Ishikawa (cell line): ENCODE measurements at regions not wholly inside any gene's neighbourhood (a gene's known extent, or its start where the extent isn't known, plus 50 kb on each side); places are given as distances from the start of the nearest gene placed in this dataset.

Experiments
- CEBPB ChIP-seq: IDR thresholded peaks from 2 replicates; pipeline ENCODE4 v1.6.1; 2012
- CREB1 ChIP-seq: IDR thresholded peaks from 2 replicates; pipeline ENCODE4 v1.6.1; 2012; ENCODE audit warnings: low read depth
- EGR1 ChIP-seq: IDR thresholded peaks from 2 replicates; pipeline ENCODE4 v1.6.1; 2012
- EP300 ChIP-seq: IDR thresholded peaks from 2 replicates; pipeline ENCODE4 v1.6.1; 2012; ENCODE audit warnings: borderline replicate concordance
- FOXM1 ChIP-seq: IDR thresholded peaks from 2 replicates; pipeline ENCODE4 v1.6.1; 2012; ENCODE audit warnings: low read depth, borderline replicate concordance
- NFIC ChIP-seq: IDR thresholded peaks from 2 replicates; pipeline ENCODE4 v1.6.1; 2012
- RAD21 ChIP-seq: IDR thresholded peaks from 2 replicates; pipeline ENCODE4 v1.6.1; 2012; ENCODE audit warnings: low read depth
- TAF1 ChIP-seq: IDR thresholded peaks from 2 replicates; pipeline ENCODE4 v1.6.1; 2012; ENCODE audit warnings: low read depth, mild to moderate bottlenecking
- TCF12 ChIP-seq: IDR thresholded peaks from 2 replicates; pipeline ENCODE4 v1.6.1; 2012; ENCODE audit warnings: low read depth
- TEAD4 ChIP-seq: IDR thresholded peaks from 2 replicates; pipeline ENCODE4 v1.6.1; 2012
- YY1 ChIP-seq: IDR thresholded peaks from 2 replicates; pipeline ENCODE4 v1.6.1; 2012; ENCODE audit warnings: low read depth
- ZBTB7A ChIP-seq: IDR thresholded peaks from 2 replicates; pipeline ENCODE4 v1.6.1; 2012; ENCODE audit warnings: low read depth
- TF ChIP-seq, protein P1 (sequence below): IDR thresholded peaks from 2 replicates; pipeline ENCODE4 v1.6.1; 2012
- TF ChIP-seq, protein P2 (sequence below): IDR thresholded peaks from 2 replicates; pipeline ENCODE4 v1.6.1; 2012; ENCODE audit warnings: low read depth, mild to moderate bottlenecking
- TF ChIP-seq, protein P3 (sequence below): IDR thresholded peaks from 2 replicates; pipeline ENCODE4 v1.6.1; 2012

DNA sequence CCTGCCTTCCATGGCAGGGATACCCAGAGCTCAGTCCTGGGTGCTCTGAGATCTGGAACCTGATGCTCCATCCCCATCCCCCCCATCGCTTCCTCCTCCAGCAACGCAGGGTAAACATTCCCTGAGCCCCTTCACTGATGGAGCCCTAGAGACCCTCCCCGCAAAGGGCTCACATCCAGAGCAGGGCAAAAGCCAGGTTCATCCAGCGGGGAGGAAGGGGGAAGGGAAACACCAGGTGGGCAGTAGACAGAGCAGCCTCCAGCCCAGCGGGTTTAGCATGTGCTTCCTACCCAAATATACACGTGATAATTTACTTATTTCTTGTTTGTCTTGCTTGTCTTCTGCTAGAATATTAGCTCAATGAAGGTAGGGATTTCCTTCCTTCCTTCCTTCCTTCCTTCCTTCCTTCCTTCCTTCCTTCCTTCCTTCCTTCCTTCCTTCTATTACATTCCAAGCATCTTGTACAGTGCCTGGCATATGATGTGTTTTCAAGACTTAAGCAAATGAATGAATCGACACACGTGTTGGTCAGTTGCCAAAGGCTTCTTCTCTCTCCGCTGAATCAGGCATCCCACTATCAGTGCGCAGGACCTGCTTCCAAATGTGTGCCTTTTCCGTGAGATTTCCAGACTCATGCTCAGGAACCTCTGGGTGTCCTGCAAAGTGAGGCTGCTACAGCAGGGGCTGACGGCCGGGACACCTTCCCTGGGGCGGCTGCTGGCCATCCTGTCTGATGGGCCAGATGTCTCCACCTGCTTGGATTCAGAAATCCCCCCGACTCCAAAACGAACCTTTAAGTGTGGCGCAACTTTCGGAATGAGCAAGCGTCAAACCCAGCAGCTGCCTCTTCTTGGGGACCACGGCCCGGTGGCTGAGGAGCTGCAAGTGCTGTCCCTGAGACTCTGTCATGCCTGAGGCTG is 955.1 kb downstream of the BRD1 start:
- TF ChIP-seq TEAD4 (no peak), ZBTB7A (no peak)

DNA sequence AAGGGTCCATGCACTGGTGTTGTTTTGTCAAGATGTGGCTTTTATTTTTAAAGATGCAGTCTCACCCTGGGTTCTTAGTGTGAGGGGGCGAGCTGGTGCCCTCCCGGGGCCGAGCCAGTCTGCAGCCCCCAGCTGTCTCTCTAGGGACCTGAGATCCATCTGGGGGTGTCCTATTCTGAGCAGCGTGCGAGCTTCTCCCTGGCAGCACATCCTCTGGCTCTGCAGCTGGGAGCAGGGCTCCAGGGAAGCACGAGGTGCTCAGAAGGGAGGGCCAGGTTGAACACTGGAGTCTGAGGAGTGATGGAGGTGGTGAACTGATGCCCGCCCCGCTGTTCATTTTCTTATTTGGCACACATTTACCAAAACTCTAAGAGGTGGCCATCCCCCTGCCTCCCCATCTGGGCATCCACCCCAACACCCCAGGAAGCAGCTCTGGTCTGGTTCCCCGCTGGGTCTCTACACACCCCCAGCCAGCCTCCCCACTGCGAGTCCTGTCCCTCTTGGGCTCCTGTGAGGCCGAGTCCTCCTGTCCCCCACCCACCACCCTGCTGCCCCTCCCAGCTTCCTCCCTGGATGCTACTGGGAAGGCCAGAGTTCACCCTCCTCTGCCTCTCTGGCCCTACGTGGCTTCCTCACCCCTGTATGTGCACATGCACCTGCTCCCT is 956.4 kb downstream of the BRD1 start:
- TF ChIP-seq, protein P1, sequence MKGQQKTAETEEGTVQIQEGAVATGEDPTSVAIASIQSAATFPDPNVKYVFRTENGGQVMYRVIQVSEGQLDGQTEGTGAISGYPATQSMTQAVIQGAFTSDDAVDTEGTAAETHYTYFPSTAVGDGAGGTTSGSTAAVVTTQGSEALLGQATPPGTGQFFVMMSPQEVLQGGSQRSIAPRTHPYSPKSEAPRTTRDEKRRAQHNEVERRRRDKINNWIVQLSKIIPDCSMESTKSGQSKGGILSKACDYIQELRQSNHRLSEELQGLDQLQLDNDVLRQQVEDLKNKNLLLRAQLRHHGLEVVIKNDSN, result no peak
- no peak for TF ChIP-seq NFIC
- no peak for TF ChIP-seq EGR1
- TF ChIP-seq ZBTB7A, result no peak
- TF ChIP-seq TEAD4, result no peak
- no peak for TF ChIP-seq CEBPB
- TF ChIP-seq RAD21, result no peak
- no peak for TF ChIP-seq FOXM1
- TF ChIP-seq TAF1, result no peak
- TF ChIP-seq, protein P2, sequence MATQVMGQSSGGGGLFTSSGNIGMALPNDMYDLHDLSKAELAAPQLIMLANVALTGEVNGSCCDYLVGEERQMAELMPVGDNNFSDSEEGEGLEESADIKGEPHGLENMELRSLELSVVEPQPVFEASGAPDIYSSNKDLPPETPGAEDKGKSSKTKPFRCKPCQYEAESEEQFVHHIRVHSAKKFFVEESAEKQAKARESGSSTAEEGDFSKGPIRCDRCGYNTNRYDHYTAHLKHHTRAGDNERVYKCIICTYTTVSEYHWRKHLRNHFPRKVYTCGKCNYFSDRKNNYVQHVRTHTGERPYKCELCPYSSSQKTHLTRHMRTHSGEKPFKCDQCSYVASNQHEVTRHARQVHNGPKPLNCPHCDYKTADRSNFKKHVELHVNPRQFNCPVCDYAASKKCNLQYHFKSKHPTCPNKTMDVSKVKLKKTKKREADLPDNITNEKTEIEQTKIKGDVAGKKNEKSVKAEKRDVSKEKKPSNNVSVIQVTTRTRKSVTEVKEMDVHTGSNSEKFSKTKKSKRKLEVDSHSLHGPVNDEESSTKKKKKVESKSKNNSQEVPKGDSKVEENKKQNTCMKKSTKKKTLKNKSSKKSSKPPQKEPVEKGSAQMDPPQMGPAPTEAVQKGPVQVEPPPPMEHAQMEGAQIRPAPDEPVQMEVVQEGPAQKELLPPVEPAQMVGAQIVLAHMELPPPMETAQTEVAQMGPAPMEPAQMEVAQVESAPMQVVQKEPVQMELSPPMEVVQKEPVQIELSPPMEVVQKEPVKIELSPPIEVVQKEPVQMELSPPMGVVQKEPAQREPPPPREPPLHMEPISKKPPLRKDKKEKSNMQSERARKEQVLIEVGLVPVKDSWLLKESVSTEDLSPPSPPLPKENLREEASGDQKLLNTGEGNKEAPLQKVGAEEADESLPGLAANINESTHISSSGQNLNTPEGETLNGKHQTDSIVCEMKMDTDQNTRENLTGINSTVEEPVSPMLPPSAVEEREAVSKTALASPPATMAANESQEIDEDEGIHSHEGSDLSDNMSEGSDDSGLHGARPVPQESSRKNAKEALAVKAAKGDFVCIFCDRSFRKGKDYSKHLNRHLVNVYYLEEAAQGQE, result no peak
- TF ChIP-seq, protein P3, sequence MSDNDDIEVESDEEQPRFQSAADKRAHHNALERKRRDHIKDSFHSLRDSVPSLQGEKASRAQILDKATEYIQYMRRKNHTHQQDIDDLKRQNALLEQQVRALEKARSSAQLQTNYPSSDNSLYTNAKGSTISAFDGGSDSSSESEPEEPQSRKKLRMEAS, result no peak
- TF ChIP-seq TCF12, result no peak
- TF ChIP-seq CREB1, result no peak
- TF ChIP-seq EP300, result no peak
- no peak for TF ChIP-seq YY1

DNA sequence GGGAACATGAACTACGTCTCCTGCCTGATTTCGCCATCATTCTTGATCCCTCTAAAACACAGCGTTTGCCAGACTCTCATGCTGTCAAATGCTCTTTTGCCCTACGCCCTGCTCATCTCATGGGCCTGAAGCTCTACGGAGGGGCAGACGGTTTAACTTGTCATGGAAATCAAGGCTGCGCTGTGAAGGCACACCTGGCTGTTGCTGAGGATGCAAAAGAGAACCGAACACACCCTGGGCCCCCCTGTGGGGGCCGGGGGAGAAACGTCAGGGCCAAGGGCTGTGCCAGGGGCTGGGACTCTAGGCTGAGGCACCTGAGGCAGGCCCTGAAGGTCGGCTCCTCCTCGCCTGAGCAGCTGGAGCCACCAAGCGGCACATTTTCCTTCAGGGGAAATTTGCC is 957.2 kb downstream of the BRD1 start:
- TF ChIP-seq, protein P3, result no peak
- TF ChIP-seq EGR1, result no peak
- TF ChIP-seq TAF1, result no peak
- TF ChIP-seq EP300, result no peak
- TF ChIP-seq ZBTB7A, result no peak
- no peak for TF ChIP-seq CEBPB
- TF ChIP-seq NFIC, result no peak
- no peak for TF ChIP-seq CREB1
- TF ChIP-seq FOXM1, result no peak
- no peak for TF ChIP-seq YY1
- no peak for TF ChIP-seq RAD21
- TF ChIP-seq, protein P1, result no peak
- TF ChIP-seq TCF12, result no peak
- TF ChIP-seq TEAD4, result no peak
- TF ChIP-seq, protein P2, result no peak

DNA sequence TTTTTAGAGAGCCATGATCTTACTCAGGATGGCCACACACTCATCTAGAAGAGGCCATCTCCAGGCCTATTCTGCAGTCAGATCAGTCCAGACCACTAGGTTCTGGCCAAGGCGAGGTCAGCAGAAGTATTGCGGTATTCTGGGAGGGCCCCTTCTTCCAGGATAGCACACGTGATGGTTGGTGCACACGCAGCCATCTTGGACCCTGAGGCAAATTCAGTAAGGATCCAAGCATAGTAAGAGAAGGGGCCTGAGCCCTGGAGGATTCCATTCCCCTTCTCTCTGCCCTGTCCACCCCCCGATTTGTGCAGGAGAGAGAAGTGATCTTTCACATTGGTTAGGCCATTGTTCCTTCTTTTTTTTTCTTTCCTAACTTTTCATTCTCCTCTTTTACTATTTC is 957.9 kb downstream of the BRD1 start:
- no peak for TF ChIP-seq FOXM1
- TF ChIP-seq NFIC, result no peak
- TF ChIP-seq, protein P3, result no peak
- TF ChIP-seq EGR1, result no peak
- no peak for TF ChIP-seq TAF1

DNA sequence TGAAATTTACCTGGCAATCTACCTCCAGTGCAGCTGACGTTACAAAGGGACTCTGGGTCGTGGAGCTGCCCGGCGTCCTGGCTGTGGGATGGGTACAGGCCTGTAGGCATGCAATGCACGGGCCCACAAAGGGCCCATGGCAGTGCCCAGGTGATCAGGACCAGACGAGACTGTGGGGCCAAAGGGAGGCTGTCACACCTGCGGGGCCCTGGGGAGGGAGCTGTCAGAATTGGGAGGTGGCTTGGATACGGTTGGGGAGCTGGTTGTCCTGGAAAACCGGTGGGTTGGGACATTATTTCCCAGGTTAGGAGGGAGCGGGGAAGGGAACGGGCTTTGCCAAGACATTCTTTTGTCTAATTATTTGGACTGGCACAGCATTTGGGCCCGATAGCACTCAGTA is 958.5 kb downstream of the BRD1 start:
- TF ChIP-seq, protein P2, result no peak
- TF ChIP-seq EP300, result no peak
